ENCODE measurements at regions not wholly inside any gene's neighbourhood (a gene's known extent, or its start where the extent isn't known, plus 50 kb on each side); places are given as distances from the start of the nearest gene placed in this dataset.

GRCh38 chr1:230504310-230504709, 78.2 kb upstream of the PGBD5 start:
- no peak for DNase-seq (ENCODE audit: low read depth)
- no peak for TF ChIP-seq CTCF (IDR thresholded peaks at IDR 0.05; ENCODE audit: low read depth, low read length, missing control alignments)
- in situ Hi-C loops (cut with HindIII; ENCODE audit: low sequenced_read_pairs): no loop called here
- H3K4me3 ChIP-seq (ENCODE audit: low read depth, low read length): no peak overlapping the region

- in situ Hi-C loops (cut with HindIII; ENCODE audit: low sequenced_read_pairs): no loop called here
- no peak for TF ChIP-seq CTCF (IDR thresholded peaks at IDR 0.05; ENCODE audit: low read depth, low read length, missing control alignments)
- H3K4me3 ChIP-seq (ENCODE audit: low read depth, low read length): no peak overlapping the region
- DNase-seq (ENCODE audit: low read depth): no peak
Measured at GRCh38 chr1:230503726-230504125, 77.6 kb upstream of the PGBD5 start.

GRCh38 chr1:230502996-230503395, 76.9 kb upstream of the PGBD5 start:
- DNase-seq (ENCODE audit: low read depth): no peak

GRCh38 chr1:230502306-230502705, 76.2 kb upstream of the PGBD5 start:
- H3K4me3 ChIP-seq (ENCODE audit: low read depth, low read length): no peak overlapping the region
- no peak for TF ChIP-seq CTCF (IDR thresholded peaks at IDR 0.05; ENCODE audit: low read depth, low read length, missing control alignments)
- DNase-seq (ENCODE audit: low read depth): no peak
- in situ Hi-C loops (cut with HindIII; ENCODE audit: low sequenced_read_pairs): no loop called here

More at GRCh38 chr1:230502996-230503395, 76.9 kb upstream of the PGBD5 start:
- H3K4me3 ChIP-seq (ENCODE audit: low read depth, low read length): no peak overlapping the region
- in situ Hi-C loops (cut with HindIII; ENCODE audit: low sequenced_read_pairs): no loop called here
- TF ChIP-seq CTCF (IDR thresholded peaks at IDR 0.05; ENCODE audit: low read depth, low read length, missing control alignments): no peak

GRCh38 chr1:230501849-230502248, 75.7 kb upstream of the PGBD5 start:
- no peak for TF ChIP-seq CTCF (IDR thresholded peaks at IDR 0.05; ENCODE audit: low read depth, low read length, missing control alignments)
- no peak for DNase-seq (ENCODE audit: low read depth)
- in situ Hi-C loops (cut with HindIII; ENCODE audit: low sequenced_read_pairs): no loop called here

GRCh38 chr1:230501242-230501641, 75.1 kb upstream of the PGBD5 start:
- TF ChIP-seq CTCF (IDR thresholded peaks at IDR 0.05; ENCODE audit: low read depth, low read length, missing control alignments): no peak
- DNase-seq (ENCODE audit: low read depth): no peak
- no peak overlapping the region for H3K4me3 ChIP-seq (ENCODE audit: low read depth, low read length)
- in situ Hi-C loops (cut with HindIII; ENCODE audit: low sequenced_read_pairs): no loop called here

More at GRCh38 chr1:230501849-230502248, 75.7 kb upstream of the PGBD5 start:
- H3K4me3 ChIP-seq (ENCODE audit: low read depth, low read length): no peak overlapping the region

GRCh38 chr1:230500063-230500462, 73.9 kb upstream of the PGBD5 start:
- no peak for TF ChIP-seq CTCF (IDR thresholded peaks at IDR 0.05; ENCODE audit: low read depth, low read length, missing control alignments)
- in situ Hi-C loops (cut with HindIII; ENCODE audit: low sequenced_read_pairs): no loop called here
- no peak overlapping the region for H3K4me3 ChIP-seq (ENCODE audit: low read depth, low read length)
- no peak for DNase-seq (ENCODE audit: low read depth)

Measured in astrocyte of the cerebellum (primary cell).